Hepatocyte (in vitro differentiated cells): ENCODE measurements at regions not wholly inside any gene's neighbourhood (a gene's known extent, or its start where the extent isn't known, plus 50 kb on each side); places are given as distances from the start of the nearest gene placed in this dataset.
"Not testable (repeated sequence)": the region's sequence is repeated elsewhere in the genome, so short reads cannot be mapped to it uniquely, and the experiment has no call there.

Experiments used
- CTCF ChIP-seq: fragments of 200-600 bp; sonication (generic); IDR thresholded peaks from 2 replicates; pipeline ENCODE4 v1.5.1; 2016; ENCODE audit warnings: antibody characterized with exemption, mild to moderate bottlenecking; ENCODE audit not compliant: poor library complexity
- EZH2 ChIP-seq: fragments of 200-600 bp; sonication (generic); IDR thresholded peaks from 2 replicates; pipeline ENCODE4 v1.6.1; 2016; ENCODE audit warnings: antibody characterized with exemption, mild to moderate bottlenecking, borderline replicate concordance
- EZH2phosphoT487 ChIP-seq: fragments of 200-600 bp; sonication (generic); IDR thresholded peaks from one replicate; pipeline ENCODE4 v1.6.1; 2018; ENCODE audit warnings: antibody characterized with exemption, mild to moderate bottlenecking, low read depth, moderate library complexity; ENCODE audit not compliant: unreplicated experiment, severe bottlenecking

DNA sequence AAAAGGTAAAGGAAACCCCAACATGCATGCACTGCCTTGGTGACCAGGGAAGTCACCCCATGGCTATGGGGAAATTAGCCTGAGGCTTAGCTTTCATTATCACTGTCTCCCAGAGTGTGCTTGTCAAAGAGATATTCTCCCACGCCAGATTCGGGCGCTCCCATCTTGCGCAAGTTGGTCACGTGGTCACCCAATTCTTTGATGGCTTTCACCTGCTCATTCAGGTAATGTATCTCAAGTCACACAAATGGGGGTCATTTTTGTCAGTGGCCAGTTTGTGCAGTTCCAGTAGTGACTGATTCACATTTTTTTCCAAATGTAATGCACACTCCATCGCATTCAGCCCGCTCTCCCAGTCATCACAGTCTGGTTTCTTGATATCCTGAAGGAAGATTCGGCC lies 107.6 kb upstream of the UBE2E3 start:
- TF ChIP-seq CTCF, EZH2, EZH2phosphoT487: not testable (repeated sequence)
